22Rv1 (cell line): ENCODE measurements at regions not wholly inside any gene's neighbourhood (a gene's known extent, or its start where the extent isn't known, plus 50 kb on each side); places are given as distances from the start of the nearest gene placed in this dataset.

Experiments used
- H3K27ac ChIP-seq: fragments of 450-650 bp; 2 replicates; pipeline ENCODE4 v1.5.1; 2017
- ZFX ChIP-seq: fragments of 450-650 bp; IDR thresholded peaks from 2 replicates; pipeline ENCODE4 v1.6.1; 2017; ENCODE audit warnings: antibody characterized with exemption, borderline replicate concordance
- TF ChIP-seq, protein P1 (sequence below): fragments of 450-650 bp; IDR thresholded peaks from 2 replicates; pipeline ENCODE4 v1.5.1; 2017; ENCODE audit warnings: mild to moderate bottlenecking

GRCh38 chr18:9008709-9009635 lies 93.5 kb upstream of the NDUFV2 start:
- TF ChIP-seq, protein P1, sequence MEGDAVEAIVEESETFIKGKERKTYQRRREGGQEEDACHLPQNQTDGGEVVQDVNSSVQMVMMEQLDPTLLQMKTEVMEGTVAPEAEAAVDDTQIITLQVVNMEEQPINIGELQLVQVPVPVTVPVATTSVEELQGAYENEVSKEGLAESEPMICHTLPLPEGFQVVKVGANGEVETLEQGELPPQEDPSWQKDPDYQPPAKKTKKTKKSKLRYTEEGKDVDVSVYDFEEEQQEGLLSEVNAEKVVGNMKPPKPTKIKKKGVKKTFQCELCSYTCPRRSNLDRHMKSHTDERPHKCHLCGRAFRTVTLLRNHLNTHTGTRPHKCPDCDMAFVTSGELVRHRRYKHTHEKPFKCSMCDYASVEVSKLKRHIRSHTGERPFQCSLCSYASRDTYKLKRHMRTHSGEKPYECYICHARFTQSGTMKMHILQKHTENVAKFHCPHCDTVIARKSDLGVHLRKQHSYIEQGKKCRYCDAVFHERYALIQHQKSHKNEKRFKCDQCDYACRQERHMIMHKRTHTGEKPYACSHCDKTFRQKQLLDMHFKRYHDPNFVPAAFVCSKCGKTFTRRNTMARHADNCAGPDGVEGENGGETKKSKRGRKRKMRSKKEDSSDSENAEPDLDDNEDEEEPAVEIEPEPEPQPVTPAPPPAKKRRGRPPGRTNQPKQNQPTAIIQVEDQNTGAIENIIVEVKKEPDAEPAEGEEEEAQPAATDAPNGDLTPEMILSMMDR, result no peak
- TF ChIP-seq ZFX, result no peak
- H3K27ac ChIP-seq, result no peak overlapping the region

GRCh38 chr18:9009703-9010488 lies 92.6 kb upstream of the NDUFV2 start:
- H3K27ac ChIP-seq, result no peak overlapping the region
- TF ChIP-seq, protein P1, result no peak
- TF ChIP-seq ZFX, result no peak

- H3K27ac ChIP-seq, result no peak overlapping the region
- TF ChIP-seq, protein P1, result no peak
- no peak for TF ChIP-seq ZFX
Observed at GRCh38 chr18:9011431-9011830, 91.1 kb upstream of the NDUFV2 start.

GRCh38 chr18:9013926-9014373 lies 88.5 kb upstream of the NDUFV2 start:
- H3K27ac ChIP-seq, result no peak overlapping the region
- no peak for TF ChIP-seq ZFX
- TF ChIP-seq, protein P1, result no peak

GRCh38 chr18:9015689-9016088 lies 86.8 kb upstream of the NDUFV2 start:
- no peak for TF ChIP-seq ZFX
- TF ChIP-seq, protein P1, result no peak
- no peak overlapping the region for H3K27ac ChIP-seq

DNA sequence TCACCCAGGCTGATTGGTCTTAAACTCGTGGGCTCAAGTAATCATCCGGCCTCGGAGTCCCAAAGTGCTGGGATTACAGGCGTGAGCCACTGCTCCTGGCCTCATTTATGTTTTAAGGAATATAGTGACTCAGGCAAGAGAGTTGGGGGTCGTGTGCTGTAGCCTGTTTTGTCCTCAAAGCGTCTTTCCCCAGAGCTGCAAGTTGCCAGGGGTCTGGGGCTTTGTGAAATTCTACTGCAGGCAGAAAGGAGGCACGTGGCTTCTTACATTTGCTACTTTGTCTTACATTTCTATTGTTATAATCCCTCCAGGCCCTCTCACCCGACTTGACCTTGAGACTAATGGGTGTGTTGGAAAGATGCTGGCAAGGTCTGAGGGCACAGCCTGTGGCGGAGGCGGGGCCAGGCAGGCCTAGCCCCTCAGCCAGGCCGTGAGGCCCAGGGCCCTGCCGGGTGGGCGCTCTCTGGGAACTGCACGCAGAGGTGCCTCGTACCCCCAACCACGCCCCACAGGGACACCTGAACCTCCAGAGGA lies 85.8 kb upstream of the NDUFV2 start:
- H3K27ac ChIP-seq, result no peak overlapping the region
- TF ChIP-seq ZFX, result no peak
- TF ChIP-seq, protein P1, result no peak
